GM19035 (cell line): ENCODE measurements at regions not wholly inside any gene's neighbourhood (a gene's known extent, or its start where the extent isn't known, plus 50 kb on each side); places are given as distances from the start of the nearest gene placed in this dataset.
"Not testable (repeated sequence)": the region's sequence is repeated elsewhere in the genome, so short reads cannot be mapped to it uniquely, and the experiment has no call there.

Source experiments
- ATAC-seq: cut with Tn5 transposase; IDR thresholded peaks from one replicate; pipeline ENCODE4 v1.9.1; 2021; ENCODE audit not compliant: unreplicated experiment

GRCh38 chr15:88994286-88994685 is 81.1 kb upstream of the MFGE8 start:
- no peak for ATAC-seq

GRCh38 chr15:88995449-88995848 is 82.3 kb upstream of the MFGE8 start:
- no peak for ATAC-seq

GRCh38 chr15:88997531-88997930 is 84.4 kb upstream of the MFGE8 start:
- no peak for ATAC-seq

- no peak for ATAC-seq
Observed at GRCh38 chr15:88998980-88999713, 86.0 kb upstream of the MFGE8 start.

- ATAC-seq: not testable (repeated sequence)
Observed at GRCh38 chr15:89001708-89002275, 86.5 kb upstream of the ABHD2 start.

- peak; percentile 97 for ATAC-seq
Observed at GRCh38 chr15:89002281-89002761, 85.9 kb upstream of the ABHD2 start.

- ATAC-seq: no peak
Observed at GRCh38 chr15:89002830-89003229, 85.4 kb upstream of the ABHD2 start.

- ATAC-seq: no peak
Observed at GRCh38 chr15:89003865-89004725, 84.2 kb upstream of the ABHD2 start.

- ATAC-seq: no peak
Observed at GRCh38 chr15:89004726-89005030, 83.6 kb upstream of the ABHD2 start.

- not testable (repeated sequence) for ATAC-seq
Observed at GRCh38 chr15:89007527-89007926, 80.7 kb upstream of the ABHD2 start.

GRCh38 chr15:89007989-89008388 is 80.3 kb upstream of the ABHD2 start:
- ATAC-seq: no peak

GRCh38 chr15:89009080-89009479 is 79.2 kb upstream of the ABHD2 start:
- no peak for ATAC-seq

GRCh38 chr15:89015412-89016097 is 72.7 kb upstream of the ABHD2 start:
- no peak for ATAC-seq

GRCh38 chr15:89016549-89017041 is 71.7 kb upstream of the ABHD2 start:
- ATAC-seq: no peak

- no peak for ATAC-seq
Observed at GRCh38 chr15:89017370-89018066, 70.7 kb upstream of the ABHD2 start.

GRCh38 chr15:89018207-89018606 is 70.0 kb upstream of the ABHD2 start:
- no peak for ATAC-seq

- ATAC-seq: no peak
Observed at GRCh38 chr15:89019436-89019835, 68.8 kb upstream of the ABHD2 start.

- ATAC-seq: no peak
Observed at GRCh38 chr15:89021224-89021623, 67.0 kb upstream of the ABHD2 start.

GRCh38 chr15:89021886-89022285 is 66.4 kb upstream of the ABHD2 start:
- ATAC-seq: not testable (repeated sequence)

GRCh38 chr15:89023311-89023961 is 64.8 kb upstream of the ABHD2 start:
- no peak for ATAC-seq
